HG02759 (cell line): ENCODE measurements at regions not wholly inside any gene's neighbourhood (a gene's known extent, or its start where the extent isn't known, plus 50 kb on each side); places are given as distances from the start of the nearest gene placed in this dataset.

Experiments used
- ATAC-seq: cut with Tn5 transposase; IDR thresholded peaks from one replicate; pipeline ENCODE4 v1.9.1; 2021; ENCODE audit warnings: mild to moderate bottlenecking, moderate library complexity; ENCODE audit not compliant: unreplicated experiment

GRCh38 chr5:68648944-68649857 lies 433.6 kb downstream of the PIK3R1 start:
- no peak for ATAC-seq

DNA sequence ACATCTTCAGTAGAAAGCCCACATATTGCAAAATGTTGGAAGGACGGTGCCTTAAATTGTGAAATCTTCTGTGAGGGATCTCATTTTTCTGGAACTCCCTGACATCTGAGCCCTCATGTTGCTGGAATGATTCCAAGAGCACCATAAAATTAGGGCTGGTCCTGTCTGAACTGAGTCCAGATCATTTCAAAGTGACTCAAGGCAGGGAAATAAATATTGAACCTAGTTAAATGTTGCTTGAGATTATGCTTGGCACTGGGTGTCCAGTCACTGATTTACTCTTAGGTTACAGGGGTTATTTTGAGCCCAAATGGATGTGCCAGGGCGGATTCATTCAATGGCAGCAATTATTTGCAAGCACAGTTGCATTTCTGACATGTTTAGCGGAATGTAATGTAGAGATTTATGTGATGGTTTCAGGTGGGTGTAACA lies 437.0 kb downstream of the PIK3R1 start:
- no peak for ATAC-seq

DNA sequence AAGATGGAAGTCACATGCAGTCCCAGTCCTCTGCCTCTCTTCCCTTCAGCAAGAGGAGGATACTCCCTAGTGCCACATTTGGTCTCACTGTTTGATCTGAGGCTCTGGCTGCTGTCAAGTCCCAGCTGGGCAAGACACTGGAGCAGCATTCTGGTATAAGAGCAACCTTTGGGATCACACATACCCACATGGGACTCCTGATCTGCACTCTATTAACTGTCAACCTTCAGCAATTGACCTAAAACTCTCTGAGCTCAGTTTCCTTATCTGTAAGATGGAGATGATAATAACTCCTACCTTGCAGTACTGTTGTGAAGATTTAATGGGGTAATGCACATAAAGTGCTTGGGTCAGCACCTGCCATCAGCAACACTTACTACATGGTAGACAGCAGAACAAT lies 437.9 kb downstream of the PIK3R1 start:
- no peak for ATAC-seq

- no peak for ATAC-seq
These were observed 436.5 kb upstream of the SLC30A5 start for GRCh38 chr5:68657055-68657961.

DNA sequence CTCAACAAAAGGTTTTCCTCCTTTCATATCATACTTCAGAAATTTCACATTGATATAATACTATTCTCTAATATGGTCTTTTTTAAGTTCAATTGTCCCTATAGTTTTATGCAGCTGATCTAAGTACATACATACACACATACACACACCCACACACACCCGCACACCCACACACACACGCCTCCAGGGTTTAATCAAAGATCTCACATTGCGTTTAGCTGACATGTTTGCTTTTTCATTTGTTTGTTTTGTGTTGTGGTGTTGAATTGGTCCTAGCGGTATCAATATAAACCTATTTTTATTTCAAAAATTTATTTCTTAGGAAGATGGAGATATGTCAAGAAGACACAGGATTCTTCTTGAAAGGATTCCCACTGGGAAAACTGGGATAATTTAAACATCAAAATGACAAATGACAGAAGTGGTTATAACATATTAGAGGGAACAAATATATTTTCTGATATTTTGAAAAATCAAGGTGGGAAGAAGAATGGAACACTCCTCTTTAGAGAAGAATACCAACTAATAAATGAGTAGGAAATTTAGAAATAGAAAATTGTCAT lies 434.9 kb upstream of the SLC30A5 start:
- ATAC-seq, result no peak

GRCh38 chr5:68659881-68660280 lies 433.9 kb upstream of the SLC30A5 start:
- ATAC-seq, result no peak

DNA sequence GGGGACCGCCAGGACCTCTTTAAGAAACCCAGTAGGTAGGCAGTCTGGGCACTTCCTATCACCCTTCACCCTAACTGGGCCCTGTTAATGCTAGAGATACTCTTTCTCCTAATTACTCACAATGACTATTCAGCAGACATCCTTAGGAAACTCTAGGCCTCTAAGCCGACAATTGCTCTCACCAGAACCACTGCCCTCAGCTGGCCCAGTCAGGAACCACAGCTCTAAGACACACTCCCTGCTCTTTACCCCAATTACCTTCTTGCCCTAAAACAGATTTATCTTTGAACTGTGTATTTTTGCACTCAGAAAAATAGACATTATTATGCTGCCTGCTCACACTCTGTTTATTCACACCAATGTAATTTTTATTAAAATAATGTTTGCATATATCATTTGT lies 432.6 kb upstream of the SLC30A5 start:
- peak; percentile 68 for ATAC-seq

DNA sequence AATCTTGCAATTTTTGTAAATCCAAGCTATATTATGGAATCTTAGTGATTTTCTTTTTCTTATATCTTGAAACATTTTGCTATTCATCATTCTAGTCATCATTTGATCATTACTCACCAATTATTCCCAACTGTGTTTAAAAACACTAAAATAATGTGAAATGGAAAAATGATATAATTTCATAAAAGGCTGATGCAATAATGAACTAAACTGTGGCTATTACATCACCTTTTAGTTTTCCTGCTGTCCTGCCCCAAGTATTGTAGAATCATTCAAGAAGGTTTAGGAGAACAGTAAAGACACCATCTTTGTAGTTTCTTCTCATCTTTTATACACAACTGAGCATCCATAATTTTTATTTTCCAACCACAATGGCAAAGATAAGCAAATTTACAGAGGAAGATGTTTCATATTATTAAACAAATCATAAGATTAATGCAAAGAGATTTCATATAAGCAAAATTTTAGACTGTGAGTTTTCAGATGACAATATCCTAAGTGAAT lies 431.0 kb upstream of the SLC30A5 start:
- no peak for ATAC-seq

DNA sequence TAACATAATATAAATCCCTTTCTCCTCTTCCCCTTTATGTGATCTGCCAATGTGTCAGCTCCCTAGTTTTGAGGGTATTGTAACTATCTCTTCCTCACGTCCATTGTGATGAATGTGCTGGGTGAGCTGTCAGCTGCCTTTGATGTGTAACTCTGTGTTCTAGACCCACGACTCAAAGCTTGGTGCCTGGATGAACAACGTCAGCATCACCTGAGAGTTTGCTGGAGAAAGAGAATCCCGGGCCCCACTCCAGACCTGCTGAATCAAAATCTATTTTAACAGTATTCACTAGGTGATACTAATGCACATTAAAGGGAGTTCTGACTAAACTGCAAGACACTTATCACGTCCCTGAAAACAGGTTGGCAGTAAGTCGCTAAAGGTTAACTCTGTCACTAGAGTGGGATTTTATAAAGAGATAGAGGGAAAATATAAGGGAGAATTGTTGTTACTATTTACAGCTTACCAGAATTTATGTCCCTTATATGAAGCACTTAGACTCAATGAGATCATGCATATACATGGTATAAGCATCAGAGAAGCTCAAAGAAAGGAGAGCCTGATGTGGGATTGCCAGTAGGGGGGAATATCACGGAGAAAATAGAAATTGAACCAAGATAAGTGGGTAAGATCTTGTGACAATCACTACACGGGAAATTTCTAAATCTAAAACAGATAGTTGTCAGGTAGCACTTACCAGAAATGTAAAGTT lies 423.8 kb upstream of the SLC30A5 start:
- ATAC-seq, result no peak

DNA sequence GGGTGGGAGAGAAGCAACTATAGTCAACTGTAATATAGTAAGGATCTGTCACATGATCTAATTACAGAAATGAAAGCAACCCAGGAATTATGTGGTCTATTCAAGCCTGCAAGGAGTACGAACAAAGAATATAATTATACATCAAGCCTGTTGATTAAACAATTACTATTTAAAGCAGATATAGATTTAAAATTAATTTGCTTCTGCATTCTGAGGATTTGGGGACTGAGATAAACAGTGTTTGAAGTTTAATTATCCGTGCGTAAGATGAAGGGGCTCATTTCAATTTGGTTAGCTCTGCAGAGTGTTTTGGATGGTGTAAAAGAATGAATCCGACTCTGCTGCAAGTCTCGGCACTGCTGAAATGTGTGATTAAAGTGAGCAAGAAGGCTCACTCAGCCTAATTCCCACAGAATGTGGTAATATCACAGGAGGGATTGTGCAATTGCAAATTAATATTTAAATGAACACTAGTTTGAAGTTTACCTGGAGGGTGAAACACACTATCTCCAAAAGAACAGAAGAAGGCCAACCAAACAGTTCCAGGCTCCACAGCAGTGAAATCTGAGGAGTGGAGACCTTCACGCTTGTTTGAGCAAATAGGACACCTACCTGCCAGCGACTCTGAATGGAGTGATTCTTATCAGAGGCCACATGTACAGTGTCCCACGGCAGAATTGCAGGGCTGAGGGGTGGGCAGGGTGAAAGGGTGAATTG lies 420.6 kb upstream of the SLC30A5 start:
- no peak for ATAC-seq

DNA sequence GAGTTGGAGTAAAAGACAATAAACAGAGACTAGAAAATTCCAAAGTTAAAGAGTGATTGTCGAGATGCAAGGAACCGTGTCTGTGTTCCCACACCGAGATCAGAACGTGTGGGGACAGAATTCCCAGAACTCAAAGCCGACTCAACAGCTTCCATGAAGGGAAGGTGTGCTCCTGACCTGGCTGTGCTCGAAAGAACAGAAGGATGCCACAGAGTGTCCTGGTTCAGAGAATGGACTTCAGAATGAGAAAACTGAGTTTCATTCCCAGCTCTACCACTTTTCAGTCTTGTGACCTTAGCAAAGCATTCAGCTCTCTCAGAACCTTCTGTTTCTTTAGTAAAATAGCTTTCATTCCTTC lies 420.0 kb upstream of the SLC30A5 start:
- no peak for ATAC-seq

DNA sequence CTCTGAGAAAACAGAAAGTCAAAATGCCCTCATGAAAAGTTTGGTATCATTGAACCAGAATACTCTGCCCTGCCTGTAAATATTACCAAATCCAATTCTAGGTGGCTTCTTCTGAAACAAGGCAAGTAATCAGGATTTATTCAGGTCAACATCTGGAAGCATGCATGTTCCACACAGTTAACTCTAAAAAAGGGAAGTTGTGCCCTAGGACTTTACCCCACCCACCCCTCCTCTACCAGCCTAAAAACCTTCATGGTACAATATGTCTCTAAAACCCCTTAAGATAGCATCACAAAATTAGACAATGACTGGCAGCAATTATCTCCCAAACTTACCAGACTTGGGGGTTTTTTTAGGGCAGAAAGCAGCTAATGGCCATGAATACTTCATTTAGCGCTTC lies 414.8 kb upstream of the SLC30A5 start:
- no peak for ATAC-seq

DNA sequence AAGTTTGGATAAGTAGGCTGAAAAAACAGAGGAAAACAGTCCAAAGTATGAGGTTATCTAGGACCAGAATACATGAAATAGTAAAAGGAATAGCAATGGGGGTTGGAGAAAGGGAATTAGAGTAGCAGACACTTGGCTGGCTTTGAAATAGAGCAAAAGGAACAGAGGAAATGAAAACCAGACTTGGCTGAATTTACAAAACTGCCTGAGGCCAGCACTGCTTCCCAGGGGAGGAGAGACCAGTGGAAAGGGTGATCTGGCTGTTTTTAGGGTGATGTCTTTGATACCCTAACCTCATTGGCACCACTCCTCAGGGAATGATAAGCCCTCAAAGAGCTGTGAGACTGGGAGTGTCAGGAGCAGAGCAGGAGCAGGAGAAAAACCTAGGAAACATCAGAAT lies 413.4 kb upstream of the SLC30A5 start:
- no peak for ATAC-seq

DNA sequence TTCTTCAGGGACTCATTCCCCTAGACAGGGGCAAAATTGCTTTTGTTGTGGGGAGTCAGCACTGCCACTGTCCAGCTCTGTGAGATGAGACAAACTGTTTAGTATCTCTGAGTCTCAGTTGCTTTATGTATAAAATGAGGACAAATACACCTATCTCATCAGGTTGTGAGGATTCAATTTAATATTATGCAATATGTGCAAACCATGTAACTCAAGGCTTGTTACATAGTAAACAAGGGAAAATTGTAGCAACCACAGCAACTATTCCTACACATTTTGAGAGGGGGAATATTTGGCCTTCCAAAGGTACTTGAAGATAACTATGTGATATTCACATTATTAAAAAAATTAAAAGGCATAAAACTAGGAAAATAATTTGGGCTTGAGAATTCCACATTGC lies 411.9 kb upstream of the SLC30A5 start:
- no peak for ATAC-seq

- no peak for ATAC-seq
These were observed 411.2 kb upstream of the SLC30A5 start for GRCh38 chr5:68682400-68683160.

DNA sequence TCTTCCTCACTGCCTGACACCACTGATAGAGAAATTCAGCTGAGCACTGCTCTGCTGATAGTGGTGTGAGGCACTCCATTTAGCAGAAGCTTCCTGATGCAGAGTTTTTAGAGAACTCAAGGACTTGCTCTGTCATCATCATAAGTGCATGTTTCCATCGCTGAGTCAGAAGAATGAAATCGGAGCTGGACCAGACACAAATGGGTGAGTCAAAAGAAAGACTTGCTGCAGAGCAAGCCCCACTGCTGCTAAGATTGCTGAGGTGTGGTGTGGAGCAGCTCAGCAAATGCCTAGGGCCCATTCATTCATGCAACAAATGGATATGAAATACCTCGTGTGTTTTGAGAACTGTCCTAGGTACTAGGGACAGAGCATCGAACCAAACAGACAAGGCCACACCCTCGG lies 410.2 kb upstream of the SLC30A5 start:
- no peak for ATAC-seq

DNA sequence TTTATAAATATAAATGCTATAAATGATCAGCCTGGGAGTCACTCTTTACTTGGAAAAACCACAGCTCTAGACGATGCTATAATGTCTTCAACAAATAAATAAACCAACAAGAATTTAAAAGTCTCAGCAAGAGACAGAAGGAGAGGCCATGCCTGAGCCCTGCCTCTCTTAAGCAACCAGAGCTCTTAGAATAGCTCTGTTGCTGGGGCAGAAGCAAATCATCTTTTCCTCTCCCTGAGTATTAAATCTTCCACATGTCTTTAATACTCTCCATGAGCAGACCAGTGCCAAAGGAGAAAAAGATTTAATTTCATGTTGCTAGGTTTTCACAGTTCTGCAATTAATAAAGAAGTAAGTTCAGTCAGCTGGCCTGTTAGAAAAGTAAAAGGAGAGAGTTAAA lies 408.0 kb upstream of the SLC30A5 start:
- ATAC-seq, result no peak

- ATAC-seq, result no peak
These were observed 405.3 kb upstream of the SLC30A5 start for GRCh38 chr5:68688547-68688946.

- ATAC-seq, result no peak
These were observed 404.8 kb upstream of the SLC30A5 start for GRCh38 chr5:68689010-68689409.
